ENCODE measurements at regions not wholly inside any gene's neighbourhood (a gene's known extent, or its start where the extent isn't known, plus 50 kb on each side); places are given as distances from the start of the nearest gene placed in this dataset.

DNA sequence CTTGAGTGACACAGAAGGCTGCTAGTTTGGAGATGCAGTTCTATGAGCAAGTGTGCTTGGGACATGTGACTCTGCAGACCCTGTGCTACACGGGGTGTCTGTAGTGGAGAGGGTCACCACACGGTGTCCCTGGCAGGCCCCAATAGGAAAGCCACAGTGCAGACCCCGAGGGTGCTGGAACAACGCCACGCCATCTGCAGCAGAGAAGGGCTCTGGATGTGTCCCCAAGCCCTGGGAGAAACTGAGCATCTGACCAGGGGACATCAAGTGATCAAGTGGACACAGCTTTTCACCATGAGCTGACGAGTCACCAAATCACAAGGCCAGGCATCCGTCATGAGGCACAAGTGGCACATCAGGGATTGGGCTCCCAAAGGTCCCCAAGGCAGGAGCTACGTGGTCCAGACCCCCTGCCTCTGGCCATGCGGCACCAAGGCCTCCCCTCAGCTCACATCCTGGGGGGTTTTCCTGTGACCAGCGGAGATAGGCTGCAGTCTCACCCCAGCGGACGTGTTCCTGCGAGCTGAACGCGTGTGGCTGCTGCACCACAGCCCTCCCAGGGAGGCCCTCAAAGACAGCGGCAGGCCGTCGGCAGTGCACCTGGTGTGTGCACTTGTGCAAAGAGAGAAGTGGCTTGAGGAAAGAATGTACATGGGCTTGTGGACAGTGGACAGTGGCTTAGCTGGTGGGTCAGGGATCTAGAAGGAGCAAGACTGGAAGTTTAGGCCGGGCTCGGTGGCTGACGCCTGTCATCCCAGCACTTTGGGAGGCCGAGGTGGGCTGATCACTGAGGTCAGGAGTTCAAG lies 96.7 kb downstream of the RPS6KA4 start:
- FAIRE-seq (no peak), DNase-seq (ENCODE audit: extremely low read depth in 1 of 4, low spot score in 3 of 4) (no peak), ATAC-seq (no peak)
- Histone ChIP-seq H3K4me2 (ENCODE audit: insufficient read depth, low read length) (no peak overlapping the region), H3K36me3 (ENCODE audit: control insufficient read depth, insufficient read depth, low read length) (no peaks in the 10 kb centered on the region), H3K4me1 (replicated peaks in 1 of 2; ENCODE audit: control insufficient read depth in 2 of 2, insufficient read depth in 2 of 2, low read length in 2 of 2) (0 out of 5 replicates have a peak, but pooled peaks cover 0 to 4% of the 10 kb centered on the region in 2 experiments), H3K27ac (ENCODE audit: extremely low read depth, low read depth, low read length) (no peak overlapping the region), H3K9ac (ENCODE audit: insufficient read depth in 1 of 2, low read depth in 2 of 2, low read length in 2 of 2) (no peak overlapping the region), H3K79me2 (ENCODE audit: control insufficient read depth, insufficient read depth, low read length) (no peaks in the 10 kb centered on the region), H3K27me3 (ENCODE audit: control insufficient read depth in 2 of 2, insufficient read depth in 2 of 2, low read length in 2 of 2) (peaks cover 27 to 69% of the 10 kb centered on the region in 2 experiments), H3K4me3 (no peak overlapping the region), H3K9me3 (replicated peaks; ENCODE audit: control insufficient read depth, insufficient read depth, low read depth, low read length) (no peaks in the 10 kb centered on the region), H4K20me1 (replicated peaks; ENCODE audit: control insufficient read depth, insufficient read depth, low read length) (peaks cover 9% of the 10 kb centered on the region; the same call in 1 of the 2 replicates), H2AFZ (ENCODE audit: low read depth, low read length) (no peak overlapping the region), H3K9me1 (ENCODE audit: control insufficient read depth, insufficient read depth, low read length) (peaks cover 7% of the 10 kb centered on the region)
- CTCF ChIA-PET (ENCODE audit: low intra/inter-chr PET ratio), result no interaction called here
- in situ Hi-C loops (cut with MboI), result no loop called here
- no TSS peak for BruUV-seq (replicated peaks)
- intact Hi-C loops (cut with micrococcal nuclease), result no loop called here
- POLR2A ChIA-PET, result interaction anchor here (0.6 kb wide), 2 partner anchors 34 to 263 kb away, joined by 3 read pairs; no protein-coding TSS in a partner anchor
- TF ChIP-seq ZNF778 (CRISPR knock-in tag; IDR thresholded peaks at IDR 0.05), result no peak
- TF ChIP-seq ZKSCAN1 (IDR thresholded peaks at IDR 0.05; ENCODE audit: low read depth, low read length), result no peak
- TF ChIP-seq KLF1 (tag; IDR thresholded peaks at IDR 0.05), result no peak
- no peak for TF ChIP-seq XRCC3 (IDR thresholded peaks at IDR 0.05)
- TF ChIP-seq PURB (CRISPR knock-in tag; IDR thresholded peaks at IDR 0.05; ENCODE audit: low read depth), result no peak
- no peak for TF ChIP-seq LCOR (CRISPR knock-in tag; IDR thresholded peaks at IDR 0.05)
- WGBS (ENCODE audit: insufficient coverage, low coverage, missing lambda C conversion rate), result 5% methylated on average over 22 of the region's 22 CpGs

All from K562 (cell line).